ENCODE measurements at regions not wholly inside any gene's neighbourhood (a gene's known extent, or its start where the extent isn't known, plus 50 kb on each side); places are given as distances from the start of the nearest gene placed in this dataset.

- H3K27ac ChIP-seq = no peak overlapping the region
- no peak for DNase-seq (ENCODE audit: low read depth, low spot score)
These were observed 184.5 kb upstream of the SHH start for GRCh38 chr7:155996718-155997280.

- no peak for DNase-seq (ENCODE audit: low read depth, low spot score)
- H3K27ac ChIP-seq = no peak overlapping the region
These were observed 182.9 kb upstream of the SHH start for GRCh38 chr7:155995183-155995612.

- DNase-seq (ENCODE audit: low read depth, low spot score) = no peak
- no peak overlapping the region for H3K27ac ChIP-seq
These were observed 182.1 kb upstream of the SHH start for GRCh38 chr7:155994279-155994811.

- H3K27ac ChIP-seq = no peak overlapping the region
- DNase-seq (ENCODE audit: low read depth, low spot score) = peak; percentile 14
These were observed 181.4 kb upstream of the SHH start for GRCh38 chr7:155993420-155994278.

- no peak for DNase-seq (ENCODE audit: low read depth, low spot score)
- H3K27ac ChIP-seq = no peak overlapping the region
These were observed 180.7 kb upstream of the SHH start for GRCh38 chr7:155992974-155993373.

- H3K27ac ChIP-seq = no peak overlapping the region
- no peak for DNase-seq (ENCODE audit: low read depth, low spot score)
These were observed 180.3 kb upstream of the SHH start for GRCh38 chr7:155992538-155992937.

- DNase-seq (ENCODE audit: low read depth, low spot score) = no peak
- no peak overlapping the region for H3K27ac ChIP-seq
These were observed 179.8 kb upstream of the SHH start for GRCh38 chr7:155992107-155992506.

GRCh38 chr7:155991470-155991869, 179.2 kb upstream of the SHH start:
- H3K27ac ChIP-seq = no peak overlapping the region
- DNase-seq (ENCODE audit: low read depth, low spot score) = no peak

- no peak for DNase-seq (ENCODE audit: low read depth, low spot score)
- no peak overlapping the region for H3K27ac ChIP-seq
These were observed 176.2 kb upstream of the SHH start for GRCh38 chr7:155988416-155988815.

GRCh38 chr7:155987681-155988235, 175.5 kb upstream of the SHH start:
- H3K27ac ChIP-seq = no peak overlapping the region
- no peak for DNase-seq (ENCODE audit: low read depth, low spot score)

GRCh38 chr7:155986497-155987160, 174.4 kb upstream of the SHH start:
- H3K27ac ChIP-seq = no peak overlapping the region
- DNase-seq (ENCODE audit: low read depth, low spot score) = no peak

GRCh38 chr7:155985518-155986250, 173.4 kb upstream of the SHH start:
- no peak overlapping the region for H3K27ac ChIP-seq
- DNase-seq (ENCODE audit: low read depth, low spot score) = no peak

- H3K27ac ChIP-seq = no peak overlapping the region
- no peak for DNase-seq (ENCODE audit: low read depth, low spot score)
These were observed 172.5 kb upstream of the SHH start for GRCh38 chr7:155984609-155985405.

- DNase-seq (ENCODE audit: low read depth, low spot score) = no peak
These were observed 171.8 kb upstream of the SHH start for GRCh38 chr7:155984028-155984580.

GRCh38 chr7:155983176-155983815, 171.0 kb upstream of the SHH start:
- no peak for DNase-seq (ENCODE audit: low read depth, low spot score)
- H3K27ac ChIP-seq = no peak overlapping the region

More at GRCh38 chr7:155984028-155984580, 171.8 kb upstream of the SHH start:
- no peak overlapping the region for H3K27ac ChIP-seq

- H3K27ac ChIP-seq = no peak overlapping the region
- DNase-seq (ENCODE audit: low read depth, low spot score) = no peak
These were observed 169.4 kb upstream of the SHH start for GRCh38 chr7:155981703-155982102.

- no peak overlapping the region for H3K27ac ChIP-seq
- no peak for DNase-seq (ENCODE audit: low read depth, low spot score)
These were observed 168.6 kb upstream of the SHH start for GRCh38 chr7:155980841-155981240.

GRCh38 chr7:155979994-155980393, 167.7 kb upstream of the SHH start:
- no peak overlapping the region for H3K27ac ChIP-seq

More at GRCh38 chr7:155979994-155980393, 167.7 kb upstream of the SHH start:
- no peak for DNase-seq (ENCODE audit: low read depth, low spot score)
